ENCODE measurements at regions not wholly inside any gene's neighbourhood (a gene's known extent, or its start where the extent isn't known, plus 50 kb on each side); places are given as distances from the start of the nearest gene placed in this dataset.

GRCh38 chr9:107620236-107620635 lies 130.7 kb upstream of the KLF4 start:
- Histone ChIP-seq H4K20me1 (replicated peaks; ENCODE audit: control insufficient read depth, extremely low read depth, insufficient read depth, low read length) (no peaks in the 10 kb centered on the region), H3K4me3 (replicated peaks in 1 of 3; ENCODE audit: insufficient read depth in 1 of 3, low read depth in 1 of 3, low read length in 3 of 3) (no peak overlapping the region), H3K9ac (replicated peaks; ENCODE audit: extremely low read depth, insufficient read depth, low read length) (no peak overlapping the region), H2AFZ (ENCODE audit: low read depth, low read length) (no peak overlapping the region), H3K4me2 (ENCODE audit: insufficient read depth, low read length) (no peak overlapping the region), H3K9me1 (replicated peaks; ENCODE audit: control insufficient read depth, extremely low read depth, insufficient read depth, low read length) (no peaks in the 10 kb centered on the region), H3K36me3 (ENCODE audit: control insufficient read depth in 2 of 2, extremely low read depth in 1 of 2, insufficient read depth in 2 of 2, low read length in 2 of 2) (no peaks in the 10 kb centered on the region), H3K4me1 (ENCODE audit: control insufficient read depth, extremely low read depth, insufficient read depth, low read length) (no peaks in the 10 kb centered on the region), H3K9me3 (replicated peaks; ENCODE audit: control insufficient read depth, insufficient read depth, low read length) (no peaks in the 10 kb centered on the region), H3K79me2 (ENCODE audit: control insufficient read depth, insufficient read depth, low read length) (no peaks in the 10 kb centered on the region), H3K27me3 (ENCODE audit: control insufficient read depth in 2 of 2, insufficient read depth in 2 of 2, low read length in 2 of 2) (peaks cover 3 to 5% of the 10 kb centered on the region in 2 experiments), H3K27ac (ENCODE audit: insufficient read depth, low read depth, low read length) (no peak overlapping the region)
- TF ChIP-seq MYC (IDR thresholded peaks at IDR 0.05; ENCODE audit: low read depth, low read length) (no peak), JUN (IDR thresholded peaks at IDR 0.05; ENCODE audit: borderline replicate concordance, insufficient read depth, insufficient read length, low read depth) (no peak), EZH2 (IDR thresholded peaks at IDR 0.05; ENCODE audit: borderline replicate concordance, low read depth, low read length, severe bottlenecking) (no peak), POLR2A (IDR thresholded peaks at IDR 0.05; ENCODE audit: low read depth, low read length) (no peak), POLR2AphosphoS5 (IDR thresholded peaks at IDR 0.05; ENCODE audit: insufficient read depth, low read depth, low read length) (no peak), FOS (IDR thresholded peaks at IDR 0.05; ENCODE audit: borderline replicate concordance, insufficient read depth, low read length) (no peak), GATA2 (IDR thresholded peaks at IDR 0.05; ENCODE audit: insufficient read depth, insufficient read length, low read depth, low read length) (no peak)
- TF ChIP-seq, protein P1, sequence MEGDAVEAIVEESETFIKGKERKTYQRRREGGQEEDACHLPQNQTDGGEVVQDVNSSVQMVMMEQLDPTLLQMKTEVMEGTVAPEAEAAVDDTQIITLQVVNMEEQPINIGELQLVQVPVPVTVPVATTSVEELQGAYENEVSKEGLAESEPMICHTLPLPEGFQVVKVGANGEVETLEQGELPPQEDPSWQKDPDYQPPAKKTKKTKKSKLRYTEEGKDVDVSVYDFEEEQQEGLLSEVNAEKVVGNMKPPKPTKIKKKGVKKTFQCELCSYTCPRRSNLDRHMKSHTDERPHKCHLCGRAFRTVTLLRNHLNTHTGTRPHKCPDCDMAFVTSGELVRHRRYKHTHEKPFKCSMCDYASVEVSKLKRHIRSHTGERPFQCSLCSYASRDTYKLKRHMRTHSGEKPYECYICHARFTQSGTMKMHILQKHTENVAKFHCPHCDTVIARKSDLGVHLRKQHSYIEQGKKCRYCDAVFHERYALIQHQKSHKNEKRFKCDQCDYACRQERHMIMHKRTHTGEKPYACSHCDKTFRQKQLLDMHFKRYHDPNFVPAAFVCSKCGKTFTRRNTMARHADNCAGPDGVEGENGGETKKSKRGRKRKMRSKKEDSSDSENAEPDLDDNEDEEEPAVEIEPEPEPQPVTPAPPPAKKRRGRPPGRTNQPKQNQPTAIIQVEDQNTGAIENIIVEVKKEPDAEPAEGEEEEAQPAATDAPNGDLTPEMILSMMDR (IDR thresholded peaks at IDR 0.05; ENCODE audit: extremely low read depth in 1 of 2, insufficient read depth in 1 of 2, low read depth in 1 of 2, low read length in 2 of 2), result no peak
- TF ChIP-seq, protein P2, sequence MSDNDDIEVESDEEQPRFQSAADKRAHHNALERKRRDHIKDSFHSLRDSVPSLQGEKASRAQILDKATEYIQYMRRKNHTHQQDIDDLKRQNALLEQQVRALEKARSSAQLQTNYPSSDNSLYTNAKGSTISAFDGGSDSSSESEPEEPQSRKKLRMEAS (IDR thresholded peaks at IDR 0.05; ENCODE audit: insufficient read depth, insufficient read length), result no peak
- DNase-seq (ENCODE audit: low read depth, low spot score) (no peak), FAIRE-seq (no peak)
- CTCF ChIA-PET, result interaction anchor here (1.1 to 1.2 kb wide), 2 partner anchors 8 to 9 kb away, joined by 3 read pairs; no protein-coding TSS in a partner anchor
- no TSS peak for BruUV-seq (replicated peaks)
- intact Hi-C loops (cut with micrococcal nuclease) (no loop called here), dilution Hi-C loops (cut with MboI; ENCODE audit: extremely low pct_ligation_motif_present, low sequenced_read_pairs) (no loop called here)
- POLR2A ChIA-PET, result no interaction called here

Data from endothelial cell of umbilical vein (primary cell).